Stimulated activated CD8-positive, alpha-beta memory T cell treated with anti-CD3 and anti-CD28 coated beads, Interleukin-12 subunit alpha, Interleukin-12 subunit beta, amount 100 ng/mL, for 24 hours (primary cell): ENCODE measurements at regions not wholly inside any gene's neighbourhood (a gene's known extent, or its start where the extent isn't known, plus 50 kb on each side); places are given as distances from the start of the nearest gene placed in this dataset.
"Not testable (repeated sequence)": the region's sequence is repeated elsewhere in the genome, so short reads cannot be mapped to it uniquely, and the experiment has no call there.

ENCODE experiments used
- DNase-seq: peaks from one replicate; pipeline ENCODE4 v3.0.0-alpha.2; 2020; ENCODE audit errors: extremely low read depth

GRCh38 chrX:39401483-39402110 lies 600.3 kb downstream of the MID1IP1 start:
- DNase-seq = no peak

- no peak for DNase-seq
Measured at GRCh38 chrX:39402158-39402557, 600.9 kb downstream of the MID1IP1 start.

GRCh38 chrX:39406799-39407198 lies 605.5 kb downstream of the MID1IP1 start:
- DNase-seq = no peak

GRCh38 chrX:39409246-39409917 lies 608.1 kb downstream of the MID1IP1 start:
- no peak for DNase-seq

- DNase-seq = no peak
Measured at GRCh38 chrX:39414290-39414854, 613.1 kb downstream of the MID1IP1 start.

- no peak for DNase-seq
Measured at GRCh38 chrX:39416547-39417260, 615.4 kb downstream of the MID1IP1 start.

- no peak for DNase-seq
Measured at GRCh38 chrX:39418254-39418704, 617.0 kb downstream of the MID1IP1 start.

GRCh38 chrX:39418731-39419638 lies 617.7 kb downstream of the MID1IP1 start:
- DNase-seq = no peak

GRCh38 chrX:39421006-39421405 lies 619.7 kb downstream of the MID1IP1 start:
- DNase-seq = no peak

- DNase-seq = no peak
Measured at GRCh38 chrX:39425124-39425806, 624.0 kb downstream of the MID1IP1 start.

GRCh38 chrX:39426101-39426500 lies 624.8 kb downstream of the MID1IP1 start:
- DNase-seq = no peak

- no peak for DNase-seq
Measured at GRCh38 chrX:39427492-39427891, 626.2 kb downstream of the MID1IP1 start.

GRCh38 chrX:39427906-39428305 lies 626.6 kb downstream of the MID1IP1 start:
- DNase-seq = peak; percentile 23

- DNase-seq = no peak
Measured at GRCh38 chrX:39430551-39430950, 629.3 kb downstream of the MID1IP1 start.

- DNase-seq = no peak
Measured at GRCh38 chrX:39431893-39432292, 630.6 kb downstream of the MID1IP1 start.

- DNase-seq = not testable (repeated sequence)
Measured at GRCh38 chrX:39434671-39435070, 633.4 kb downstream of the MID1IP1 start.

- DNase-seq = not testable (repeated sequence)
Measured at GRCh38 chrX:39436538-39436937, 635.3 kb downstream of the MID1IP1 start.

GRCh38 chrX:39437670-39438441 lies 636.6 kb downstream of the MID1IP1 start:
- no peak for DNase-seq

GRCh38 chrX:39438603-39439602 lies 637.6 kb downstream of the MID1IP1 start:
- no peak for DNase-seq
